ENCODE measurements at regions not wholly inside any gene's neighbourhood (a gene's known extent, or its start where the extent isn't known, plus 50 kb on each side); places are given as distances from the start of the nearest gene placed in this dataset.

DNA sequence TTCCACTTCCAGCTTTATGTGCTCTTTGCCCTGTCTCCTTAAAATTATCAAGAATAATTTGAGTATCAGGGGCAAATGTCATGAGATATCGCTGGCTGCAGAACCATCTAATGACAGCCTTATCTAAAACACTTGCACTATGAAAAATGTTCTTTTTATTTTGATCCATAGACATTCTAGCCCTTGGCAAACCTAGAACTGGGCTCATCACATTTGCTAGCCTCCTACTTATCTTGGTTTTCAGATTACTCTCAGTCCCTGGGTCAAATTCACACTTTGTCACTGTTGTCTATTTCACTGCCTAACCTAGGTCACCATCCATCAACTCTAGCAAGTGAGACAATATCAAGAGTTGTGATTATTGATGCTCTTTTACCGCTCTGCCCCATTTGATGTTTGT is 59.9 kb upstream of the IPO9 start:
- DNase-seq (ENCODE audit: low read depth in 2 of 2): no peak

DNA sequence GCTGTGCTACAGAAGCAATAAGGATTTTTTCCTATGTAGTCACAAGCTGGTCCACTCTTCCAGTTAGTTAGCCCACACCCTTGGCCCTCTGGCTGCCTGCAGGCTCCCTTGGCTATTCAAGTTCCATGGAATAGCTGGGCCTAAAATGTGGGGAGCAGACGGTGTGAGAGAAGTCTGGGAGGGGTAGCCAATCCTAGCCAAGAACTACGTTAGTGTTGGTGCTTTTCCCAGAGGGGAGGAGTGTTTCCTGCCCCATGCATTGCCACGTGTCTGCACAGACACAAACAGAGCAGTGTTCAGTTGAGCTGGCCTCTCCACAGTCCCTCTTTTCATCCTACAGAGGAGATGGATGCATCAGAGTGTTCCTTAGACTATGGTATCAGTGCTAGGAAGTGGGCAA is 59.0 kb upstream of the IPO9 start:
- DNase-seq (ENCODE audit: low read depth in 2 of 2): no peak

DNA sequence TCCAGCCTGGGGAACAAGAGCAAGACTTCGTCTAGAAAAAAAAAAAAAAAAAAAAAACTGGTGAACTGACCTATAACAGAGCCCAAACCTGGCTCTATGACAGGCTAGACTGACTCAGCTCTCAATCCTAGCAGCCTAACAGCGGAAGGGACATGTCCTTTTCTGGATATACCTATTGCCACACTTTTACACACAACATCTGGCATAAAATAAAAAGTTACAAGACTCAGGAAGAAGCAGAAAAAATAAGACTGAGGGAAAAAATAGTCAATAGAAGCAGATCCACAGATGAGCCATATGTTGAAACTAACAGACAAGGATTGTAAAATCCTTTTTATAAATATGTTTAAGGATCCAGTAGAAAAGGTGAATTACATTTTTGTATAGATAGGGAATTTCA is 57.5 kb upstream of the IPO9 start:
- no peak for DNase-seq (ENCODE audit: low read depth in 2 of 2)

DNA sequence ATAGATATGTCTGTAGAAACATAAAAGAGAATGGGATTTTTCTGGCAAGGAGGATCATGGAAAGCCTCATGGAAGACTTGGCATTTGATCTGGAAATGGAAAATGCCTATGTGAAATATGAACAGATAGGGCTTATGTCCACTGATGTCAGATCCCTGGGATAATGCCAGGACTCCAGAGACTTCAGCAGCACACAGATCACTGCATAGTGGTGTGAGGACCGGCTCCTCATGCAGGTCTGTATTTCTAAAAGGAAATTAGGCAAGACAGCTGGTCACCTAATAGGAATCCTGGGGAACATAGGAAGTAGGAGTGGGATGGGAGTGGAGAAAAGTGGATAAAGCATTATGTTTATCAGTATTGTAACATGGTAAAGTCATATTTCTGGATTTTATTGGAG is 56.8 kb upstream of the IPO9 start:
- DNase-seq (ENCODE audit: low read depth in 2 of 2): no peak

DNA sequence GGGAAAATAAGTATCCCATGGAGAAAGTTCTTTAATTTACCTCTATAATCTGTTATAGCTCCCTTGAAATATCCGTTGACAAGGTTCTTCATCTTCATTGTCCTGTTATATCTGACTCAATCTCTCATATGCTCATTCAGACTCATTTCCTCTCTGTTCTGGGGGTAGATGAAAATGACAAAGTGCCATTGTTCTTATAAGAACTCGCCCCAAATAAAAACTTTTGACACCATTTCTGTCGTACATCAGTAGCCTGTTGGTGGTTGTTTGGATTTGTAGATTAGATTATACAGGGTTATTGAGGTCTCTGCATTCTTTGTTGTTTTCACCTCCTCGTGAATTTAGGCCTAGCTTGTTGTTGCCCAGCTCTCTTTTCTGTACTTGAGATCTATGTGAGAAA is 55.2 kb upstream of the IPO9 start:
- DNase-seq (ENCODE audit: low read depth in 2 of 2): no peak

DNA sequence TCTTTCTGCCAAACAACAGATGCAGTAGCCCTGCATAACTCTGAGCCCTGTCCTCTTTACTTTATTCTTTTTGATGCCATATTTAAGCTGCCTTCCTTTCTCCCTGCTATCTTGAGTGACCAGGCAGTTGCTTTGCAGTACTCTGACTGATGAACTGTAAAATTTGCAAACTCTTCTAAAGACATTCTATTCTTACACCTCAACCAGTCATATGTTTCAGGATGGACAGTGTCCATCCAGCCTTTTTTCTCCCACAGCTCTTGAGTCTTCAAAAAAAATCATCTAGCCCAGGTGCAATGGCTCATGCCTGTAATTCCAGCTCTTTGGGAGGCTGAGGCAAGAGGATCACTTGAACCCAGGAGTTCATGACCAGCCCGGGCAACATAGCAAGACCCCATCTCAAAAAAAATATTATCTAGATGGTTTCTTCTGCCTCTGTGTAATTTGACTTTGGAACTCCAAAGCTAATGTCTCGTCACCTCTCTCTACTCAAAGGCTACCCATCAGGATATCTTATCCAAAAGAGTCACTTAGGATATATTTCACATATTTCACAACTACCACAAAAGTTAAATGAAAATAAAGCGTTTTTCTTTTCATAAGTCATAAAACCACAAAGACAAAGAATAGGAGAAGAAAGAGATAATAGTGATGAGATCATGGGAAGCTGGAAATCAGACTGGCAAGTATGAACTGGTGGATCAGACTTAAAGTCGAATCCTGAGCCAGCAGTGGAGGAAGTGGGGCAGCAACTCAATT is 54.6 kb upstream of the IPO9 start:
- no peak for DNase-seq (ENCODE audit: low read depth in 2 of 2)

DNA sequence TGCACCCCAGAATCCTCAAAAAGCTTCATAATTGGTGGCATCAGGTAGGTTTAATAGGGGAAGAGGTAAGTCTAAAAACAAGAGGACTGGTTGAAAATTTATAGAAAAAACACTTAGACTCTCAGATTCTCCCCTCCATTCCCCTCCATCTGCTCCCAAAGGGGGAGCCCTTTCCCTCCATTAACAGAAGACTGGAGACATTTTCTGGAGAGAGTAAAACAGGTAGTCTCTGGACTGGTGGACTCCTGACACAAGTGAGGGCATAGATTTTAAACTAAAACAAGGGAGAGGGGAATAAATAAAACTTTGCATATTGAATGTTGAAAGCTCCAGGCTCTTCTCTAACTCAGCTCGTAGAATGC is 54.0 kb upstream of the IPO9 start:
- DNase-seq (ENCODE audit: low read depth in 2 of 2): no peak

DNA sequence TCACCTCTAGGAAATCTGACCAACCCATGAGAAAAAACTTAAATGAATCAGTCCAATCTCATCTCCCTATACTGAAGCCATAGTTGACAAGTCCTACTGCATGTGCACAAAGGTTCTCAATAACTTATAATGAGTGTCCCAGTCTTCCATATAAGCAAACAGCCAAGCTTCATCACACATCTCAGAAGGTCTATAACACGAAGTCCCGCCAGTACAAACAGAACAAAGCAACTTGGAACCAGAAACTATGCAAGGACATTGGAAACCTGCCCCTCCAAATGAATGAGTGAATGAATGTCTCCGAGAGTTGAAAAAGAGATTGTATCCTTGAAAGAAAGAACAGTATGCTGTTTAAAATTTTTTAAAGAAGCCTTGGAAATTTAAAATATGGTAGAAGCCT is 53.6 kb upstream of the IPO9 start:
- DNase-seq (ENCODE audit: low read depth in 2 of 2): no peak

DNA sequence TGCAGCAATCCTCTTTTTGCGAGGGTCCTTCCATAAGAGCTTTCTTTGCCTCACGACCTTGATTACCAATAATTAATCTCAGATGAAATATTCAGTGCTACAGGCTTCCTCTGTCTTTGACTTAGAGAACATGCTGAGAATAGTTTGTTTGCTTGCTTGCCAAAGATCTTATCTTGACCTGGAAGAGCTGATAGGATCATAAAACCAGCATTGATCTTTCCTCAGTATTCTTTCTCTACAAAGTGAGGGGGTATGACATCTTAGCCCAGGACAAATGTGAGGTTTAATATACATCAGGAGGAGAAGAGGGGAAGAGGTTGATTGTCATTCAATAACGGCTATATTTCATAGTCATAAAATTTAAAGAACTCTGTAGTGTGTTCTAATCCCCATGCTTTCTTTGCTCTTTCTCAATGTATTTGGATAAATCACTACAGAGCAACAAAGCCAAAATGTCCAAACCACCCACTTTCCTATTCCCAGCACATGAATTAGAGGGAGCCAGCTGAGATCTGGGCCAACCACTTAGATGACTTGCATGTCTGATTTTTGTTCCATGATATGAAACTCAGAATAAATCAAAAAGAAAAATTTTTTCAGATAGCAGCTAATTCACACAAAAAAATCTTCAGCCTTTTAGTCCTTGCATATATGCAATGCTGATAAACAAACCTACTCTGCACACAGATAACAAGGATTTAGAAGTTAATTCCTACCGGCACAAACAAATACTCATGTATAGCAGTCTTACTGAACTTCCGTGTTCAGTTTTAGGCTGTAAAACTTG is 50.5 kb upstream of the IPO9 start:
- DNase-seq (ENCODE audit: low read depth in 2 of 2): no peak

All from stimulated activated CD4-positive, alpha-beta T cell treated with anti-CD3 and anti-CD28 coated beads, Interleukin-1b, Interleukin-23, amount 100 ng/mL, for 1 hour (primary cell).